Keratinocyte (primary cell): ENCODE measurements at regions not wholly inside any gene's neighbourhood (a gene's known extent, or its start where the extent isn't known, plus 50 kb on each side); places are given as distances from the start of the nearest gene placed in this dataset.

Source experiments
- DNase-seq: peaks from one replicate; pipeline ENCODE4 v3.0.0-alpha.2; 2011; ENCODE audit warnings: low read depth, missing footprints, low spot score
- FAIRE-seq: peaks from 2 replicates; lab custom pipeline; 2011; peaks lifted over from hg19 to GRCh38; lab: Jason Lieb, UNC
- H2AFZ ChIP-seq: 2 replicates; pipeline ENCODE4 v1.6.0; 2012; ENCODE audit warnings: low read length, control low read depth, inconsistent platforms; ENCODE audit not compliant: control insufficient read depth
- H3K27ac ChIP-seq: 2 replicates; pipeline ENCODE4 v1.5.1; 2011; ENCODE audit warnings: low read length; ENCODE audit not compliant: control insufficient read depth, insufficient read depth
- H3K27me3 ChIP-seq: 3 replicates; pipeline ENCODE4 v1.6.0; 2011; ENCODE audit warnings: low read length; ENCODE audit not compliant: control insufficient read depth, insufficient read depth; ENCODE audit errors: extremely low read depth
- H3K36me3 ChIP-seq, 2 experiments: 2 replicates in 1 of 2; 3 replicates in 1 of 2; pipeline ENCODE4 v1.5.1; 2011; ENCODE audit warnings: low read length in 2 of 2, mild to moderate bottlenecking in 1 of 2; ENCODE audit not compliant: control insufficient read depth in 2 of 2, insufficient read depth in 2 of 2; ENCODE audit errors: extremely low read depth in 1 of 2
- H3K4me1 ChIP-seq: 3 replicates; pipeline ENCODE4 v1.5.1; 2011; ENCODE audit warnings: low read length; ENCODE audit not compliant: control insufficient read depth, insufficient read depth; ENCODE audit errors: extremely low read depth
- H3K4me2 ChIP-seq: 3 replicates; pipeline ENCODE4 v1.6.0; 2011; ENCODE audit warnings: low read depth, low read length; ENCODE audit not compliant: control insufficient read depth, insufficient read depth; ENCODE audit errors: extremely low read depth
- H3K4me3 ChIP-seq, 3 experiments: fragments of 200-600 bp in 1 of 3; sonication (generic) in 1 of 3; 2 replicates in 2 of 3; 3 replicates in 1 of 3; pipeline ENCODE4 v1.5.1; 2011 to 2016; ENCODE audit warnings: low read length in 3 of 3, mild to moderate bottlenecking in 3 of 3, control low read depth in 2 of 3, inconsistent platforms in 1 of 3, low read depth in 1 of 3, mixed read lengths in 1 of 3, mixed run types in 1 of 3, moderate library complexity in 1 of 3; ENCODE audit not compliant: control insufficient read depth in 2 of 3, insufficient read depth in 2 of 3; ENCODE audit errors: extremely low read depth in 1 of 3
- H3K79me2 ChIP-seq: 2 replicates; pipeline ENCODE4 v1.6.0; 2012; ENCODE audit warnings: low read length; ENCODE audit not compliant: control insufficient read depth, insufficient read depth
- H3K9ac ChIP-seq: 3 replicates; pipeline ENCODE4 v1.6.0; 2011; ENCODE audit warnings: low read length; ENCODE audit not compliant: control insufficient read depth, insufficient read depth; ENCODE audit errors: extremely low read depth
- H3K9me1 ChIP-seq: 3 replicates; pipeline ENCODE4 v1.6.0; 2011; ENCODE audit warnings: low read length; ENCODE audit not compliant: control insufficient read depth, insufficient read depth; ENCODE audit errors: extremely low read depth
- H3K9me3 ChIP-seq: 2 replicates; pipeline ENCODE4 v1.5.1; 2012; ENCODE audit warnings: low read depth, low read length; ENCODE audit not compliant: control insufficient read depth
- H4K20me1 ChIP-seq: 3 replicates; pipeline ENCODE4 v1.6.0; 2011; ENCODE audit warnings: low read length; ENCODE audit not compliant: control insufficient read depth, insufficient read depth; ENCODE audit errors: extremely low read depth
- EZH2 ChIP-seq: IDR thresholded peaks from one replicate; pipeline ENCODE4 v1.6.1; 2012; ENCODE audit warnings: inconsistent platforms, mild to moderate bottlenecking, low read length, moderate library complexity
- dilution Hi-C: fragments of 300-500 bp; cut with MboI; formaldehyde crosslinking; loops from one replicate; pipeline ENCODE4 v1.7.0; 2020; ENCODE audit warnings: low sequenced_read_pairs; ENCODE audit not compliant: extremely low pct_ligation_motif_present
- TF ChIP-seq, protein P1 (sequence below), 3 experiments: IDR thresholded peaks in 1 of 3; conservative IDR thresholded peaks in 1 of 3; optimal IDR thresholded peaks in 1 of 3; 2 replicates in 2 of 3; 3 replicates in 1 of 3; pipeline versions ENCODE3 to v1.5.1; 2011; ENCODE audit warnings: low read length in 3 of 3, mild to moderate bottlenecking in 3 of 3, moderate library complexity in 2 of 3, control low read depth in 1 of 3, inconsistent platforms in 1 of 3; ENCODE audit not compliant: insufficient read depth in 2 of 3; ENCODE audit errors: extremely low read depth in 1 of 3

DNA sequence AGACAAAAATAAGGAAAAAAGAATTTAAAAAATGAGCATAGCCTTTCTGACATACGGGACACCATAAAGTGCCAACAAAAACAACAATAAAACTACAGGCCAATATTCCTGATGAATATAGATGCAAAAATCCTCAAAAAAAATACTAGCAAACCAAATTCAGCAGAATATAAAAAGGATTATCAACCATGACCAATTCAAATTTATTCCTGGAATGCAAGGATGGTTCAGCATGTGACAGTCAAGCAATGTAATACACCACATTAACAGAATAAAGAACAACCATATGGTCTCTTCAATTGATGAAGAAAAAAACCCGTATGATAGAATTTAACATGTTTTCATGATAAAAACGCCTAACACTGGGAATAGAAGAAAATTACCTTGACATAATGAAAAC lies 341.7 kb downstream of the PYDC2 start:
- TF ChIP-seq, protein P1, sequence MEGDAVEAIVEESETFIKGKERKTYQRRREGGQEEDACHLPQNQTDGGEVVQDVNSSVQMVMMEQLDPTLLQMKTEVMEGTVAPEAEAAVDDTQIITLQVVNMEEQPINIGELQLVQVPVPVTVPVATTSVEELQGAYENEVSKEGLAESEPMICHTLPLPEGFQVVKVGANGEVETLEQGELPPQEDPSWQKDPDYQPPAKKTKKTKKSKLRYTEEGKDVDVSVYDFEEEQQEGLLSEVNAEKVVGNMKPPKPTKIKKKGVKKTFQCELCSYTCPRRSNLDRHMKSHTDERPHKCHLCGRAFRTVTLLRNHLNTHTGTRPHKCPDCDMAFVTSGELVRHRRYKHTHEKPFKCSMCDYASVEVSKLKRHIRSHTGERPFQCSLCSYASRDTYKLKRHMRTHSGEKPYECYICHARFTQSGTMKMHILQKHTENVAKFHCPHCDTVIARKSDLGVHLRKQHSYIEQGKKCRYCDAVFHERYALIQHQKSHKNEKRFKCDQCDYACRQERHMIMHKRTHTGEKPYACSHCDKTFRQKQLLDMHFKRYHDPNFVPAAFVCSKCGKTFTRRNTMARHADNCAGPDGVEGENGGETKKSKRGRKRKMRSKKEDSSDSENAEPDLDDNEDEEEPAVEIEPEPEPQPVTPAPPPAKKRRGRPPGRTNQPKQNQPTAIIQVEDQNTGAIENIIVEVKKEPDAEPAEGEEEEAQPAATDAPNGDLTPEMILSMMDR (optimal IDR thresholded peaks at IDR 0.05 in 1 of 3, IDR thresholded peaks at IDR 0.05 in 1 of 3, conservative IDR thresholded peaks at IDR 0.05 in 1 of 3; ENCODE audit: extremely low read depth in 1 of 3, insufficient read depth in 2 of 3, low read length in 3 of 3) = no peak
- no peak for TF ChIP-seq EZH2
- dilution Hi-C loops = no loop called here

DNA sequence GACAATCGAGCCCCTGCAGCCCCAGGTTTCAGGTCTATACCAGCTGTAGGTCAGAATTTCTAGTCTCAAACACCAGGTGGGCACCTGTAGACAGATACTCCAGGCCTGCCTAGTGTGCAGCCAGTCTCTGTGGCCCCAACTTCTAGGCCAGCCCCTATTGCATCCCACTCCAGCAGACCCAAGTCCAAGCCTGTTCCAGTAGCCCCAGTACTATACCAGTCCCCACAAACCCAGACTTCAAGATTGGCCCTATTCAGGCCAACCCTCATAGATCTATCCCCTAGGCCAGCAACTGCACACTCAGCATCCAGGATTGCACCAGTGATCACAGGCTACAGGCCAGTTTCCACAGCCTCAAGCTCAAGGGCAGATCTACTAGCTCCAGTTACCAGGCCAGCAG lies 344.0 kb downstream of the PYDC2 start:
- H3K27me3 ChIP-seq = no peaks in the 10 kb centered on the region
- H3K4me2 ChIP-seq = no peak overlapping the region
- no peak overlapping the region for H2AFZ ChIP-seq
- no peaks in the 10 kb centered on the region for H3K36me3 ChIP-seq
- H3K9me1 ChIP-seq = no peaks in the 10 kb centered on the region
- no peak for DNase-seq
- FAIRE-seq = no peak
- no peak overlapping the region for H3K4me3 ChIP-seq
- H3K9me3 ChIP-seq = no peaks in the 10 kb centered on the region
- no peaks in the 10 kb centered on the region for H3K79me2 ChIP-seq
- H3K27ac ChIP-seq = no peak overlapping the region
- dilution Hi-C loops = no loop called here
- no peak for TF ChIP-seq EZH2
- TF ChIP-seq, protein P1 (optimal IDR thresholded peaks at IDR 0.05 in 1 of 3, IDR thresholded peaks at IDR 0.05 in 1 of 3, conservative IDR thresholded peaks at IDR 0.05 in 1 of 3; ENCODE audit: extremely low read depth in 1 of 3, insufficient read depth in 2 of 3, low read length in 3 of 3) = no peak
- H4K20me1 ChIP-seq = no peaks in the 10 kb centered on the region
- no peak overlapping the region for H3K9ac ChIP-seq
- H3K4me1 ChIP-seq = no peaks in the 10 kb centered on the region

More for the DNA sequence above, 341.7 kb downstream of the PYDC2 start:
- Histone ChIP-seq H4K20me1 (no peaks in the 10 kb centered on the region), H3K79me2 (no peaks in the 10 kb centered on the region), H3K9me3 (no peaks in the 10 kb centered on the region), H3K9me1 (no peaks in the 10 kb centered on the region), H3K4me1 (no peaks in the 10 kb centered on the region), H3K36me3 (no peaks in the 10 kb centered on the region), H2AFZ (no peak overlapping the region), H3K9ac (no peak overlapping the region), H3K4me3 (no peak overlapping the region), H3K27ac (no peak overlapping the region), H3K27me3 (no peaks in the 10 kb centered on the region), H3K4me2 (no peak overlapping the region)
- DNase-seq (no peak), FAIRE-seq (no peak)
